ENCODE measurements at regions not wholly inside any gene's neighbourhood (a gene's known extent, or its start where the extent isn't known, plus 50 kb on each side); places are given as distances from the start of the nearest gene placed in this dataset.

DNA sequence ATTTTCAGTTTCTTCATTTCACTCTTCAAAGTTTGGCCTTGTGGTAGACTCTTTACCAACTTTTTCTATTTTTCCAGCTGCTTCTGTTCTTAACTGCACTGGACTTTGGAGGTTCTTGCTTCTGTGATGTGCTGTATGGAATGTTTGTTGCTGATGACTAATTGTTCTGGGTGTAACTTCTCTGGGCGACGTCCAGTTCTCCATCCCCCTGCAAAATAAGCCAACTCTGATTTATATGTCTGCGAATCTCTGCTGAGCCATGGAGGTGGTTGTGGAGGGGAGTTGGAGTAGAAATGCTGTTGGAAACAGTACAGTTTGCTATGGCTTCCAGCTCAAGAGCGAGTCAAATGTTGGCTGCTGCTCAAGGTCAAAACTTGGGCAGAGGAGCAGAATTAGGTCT, 113.9 kb upstream of the DYRK2 start:
- TF ChIP-seq SNAI2 (CRISPR knock-in tag; IDR thresholded peaks at IDR 0.05), result no peak
- no peak for TF ChIP-seq ZFP3 (CRISPR knock-in tag; IDR thresholded peaks at IDR 0.05)
- TF ChIP-seq, protein P1, sequence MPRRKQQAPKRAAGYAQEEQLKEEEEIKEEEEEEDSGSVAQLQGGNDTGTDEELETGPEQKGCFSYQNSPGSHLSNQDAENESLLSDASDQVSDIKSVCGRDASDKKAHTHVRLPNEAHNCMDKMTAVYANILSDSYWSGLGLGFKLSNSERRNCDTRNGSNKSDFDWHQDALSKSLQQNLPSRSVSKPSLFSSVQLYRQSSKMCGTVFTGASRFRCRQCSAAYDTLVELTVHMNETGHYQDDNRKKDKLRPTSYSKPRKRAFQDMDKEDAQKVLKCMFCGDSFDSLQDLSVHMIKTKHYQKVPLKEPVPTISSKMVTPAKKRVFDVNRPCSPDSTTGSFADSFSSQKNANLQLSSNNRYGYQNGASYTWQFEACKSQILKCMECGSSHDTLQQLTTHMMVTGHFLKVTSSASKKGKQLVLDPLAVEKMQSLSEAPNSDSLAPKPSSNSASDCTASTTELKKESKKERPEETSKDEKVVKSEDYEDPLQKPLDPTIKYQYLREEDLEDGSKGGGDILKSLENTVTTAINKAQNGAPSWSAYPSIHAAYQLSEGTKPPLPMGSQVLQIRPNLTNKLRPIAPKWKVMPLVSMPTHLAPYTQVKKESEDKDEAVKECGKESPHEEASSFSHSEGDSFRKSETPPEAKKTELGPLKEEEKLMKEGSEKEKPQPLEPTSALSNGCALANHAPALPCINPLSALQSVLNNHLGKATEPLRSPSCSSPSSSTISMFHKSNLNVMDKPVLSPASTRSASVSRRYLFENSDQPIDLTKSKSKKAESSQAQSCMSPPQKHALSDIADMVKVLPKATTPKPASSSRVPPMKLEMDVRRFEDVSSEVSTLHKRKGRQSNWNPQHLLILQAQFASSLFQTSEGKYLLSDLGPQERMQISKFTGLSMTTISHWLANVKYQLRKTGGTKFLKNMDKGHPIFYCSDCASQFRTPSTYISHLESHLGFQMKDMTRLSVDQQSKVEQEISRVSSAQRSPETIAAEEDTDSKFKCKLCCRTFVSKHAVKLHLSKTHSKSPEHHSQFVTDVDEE (CRISPR knock-in tag; IDR thresholded peaks at IDR 0.05), result no peak

Data from SK-N-SH treated with all-trans-retinoic acid at 6 μM for 48 hours (cell line).